Dermis blood vessel endothelial cell (primary cell): ENCODE measurements at regions not wholly inside any gene's neighbourhood (a gene's known extent, or its start where the extent isn't known, plus 50 kb on each side); places are given as distances from the start of the nearest gene placed in this dataset.

Source experiments
- DNase-seq: peaks from one replicate; pipeline ENCODE4 v3.0.0; 2010

DNA sequence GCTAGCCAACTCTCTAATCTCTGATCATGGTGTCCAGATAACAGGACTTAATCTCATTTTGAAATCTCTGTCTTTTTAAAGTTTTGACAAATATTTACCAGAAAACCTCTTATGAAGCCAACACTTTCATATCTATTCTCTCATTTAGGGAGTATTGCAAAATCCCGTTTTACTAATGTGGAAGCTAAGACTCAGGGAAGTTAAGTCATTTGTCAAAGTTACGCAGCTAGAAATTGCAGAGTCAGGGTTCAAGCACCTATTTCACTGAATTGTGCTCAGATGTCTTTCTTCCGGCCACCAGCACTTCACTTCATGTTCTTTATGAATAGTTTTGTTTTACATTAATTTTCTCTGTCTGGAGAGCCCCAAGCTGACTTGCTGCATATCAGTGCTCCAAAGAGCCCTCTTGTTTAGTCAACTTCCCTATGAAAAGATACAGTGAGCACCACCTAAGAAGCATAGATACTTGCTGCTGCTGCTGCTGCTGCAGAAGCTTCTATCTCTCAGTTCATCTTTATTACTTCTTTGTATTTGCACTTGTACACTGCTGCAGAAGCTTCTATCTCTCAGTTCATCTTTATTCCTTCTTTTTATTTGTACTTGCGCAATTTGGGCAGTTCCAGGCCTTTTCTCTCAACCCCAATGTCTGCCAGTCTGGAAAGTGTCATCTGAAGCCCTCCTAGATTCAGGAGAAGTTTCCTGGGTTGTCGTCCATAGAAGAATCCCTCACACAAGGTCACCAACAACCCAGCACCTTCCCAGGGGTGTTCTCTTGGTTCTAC lies 329.7 kb downstream of the MAFB start:
- DNase-seq = no peak

DNA sequence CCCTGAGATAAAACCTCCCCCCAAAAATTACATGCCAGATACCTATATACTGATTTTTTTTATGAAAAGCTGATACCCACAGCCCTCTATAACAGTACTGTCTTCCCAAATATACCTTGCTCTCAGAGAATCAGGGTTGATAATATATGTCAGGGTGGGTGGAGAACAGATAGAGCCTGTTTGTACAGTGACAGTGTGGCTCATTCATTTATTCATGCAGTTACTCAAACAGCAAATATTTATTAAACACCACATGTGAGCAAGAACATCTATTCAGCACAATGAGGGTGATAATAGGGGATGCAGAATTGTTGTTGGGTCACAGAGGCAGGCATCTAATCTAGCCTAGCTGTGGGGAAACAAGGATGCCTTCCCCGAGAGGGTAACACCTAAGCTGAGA lies 334.2 kb downstream of the MAFB start:
- no peak for DNase-seq

DNA sequence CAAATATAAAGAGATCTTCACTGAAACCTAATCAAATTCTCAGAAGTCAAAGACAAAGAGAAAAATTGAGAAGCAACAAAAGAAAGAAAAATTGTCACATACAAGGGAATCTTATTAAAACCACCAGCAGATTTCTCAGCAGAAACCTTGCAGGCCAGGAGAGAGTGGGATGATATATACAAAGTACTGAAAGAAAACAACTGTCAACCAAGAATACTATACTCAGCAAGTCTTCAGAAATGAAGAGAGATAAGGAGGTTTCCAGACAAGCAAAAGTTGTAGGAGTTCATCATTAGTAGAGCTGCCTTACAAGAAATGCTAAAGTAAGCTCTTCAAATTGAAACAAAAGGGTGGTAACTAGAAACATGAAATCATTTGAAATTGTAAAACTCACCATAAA lies 345.6 kb downstream of the MAFB start:
- no peak for DNase-seq

DNA sequence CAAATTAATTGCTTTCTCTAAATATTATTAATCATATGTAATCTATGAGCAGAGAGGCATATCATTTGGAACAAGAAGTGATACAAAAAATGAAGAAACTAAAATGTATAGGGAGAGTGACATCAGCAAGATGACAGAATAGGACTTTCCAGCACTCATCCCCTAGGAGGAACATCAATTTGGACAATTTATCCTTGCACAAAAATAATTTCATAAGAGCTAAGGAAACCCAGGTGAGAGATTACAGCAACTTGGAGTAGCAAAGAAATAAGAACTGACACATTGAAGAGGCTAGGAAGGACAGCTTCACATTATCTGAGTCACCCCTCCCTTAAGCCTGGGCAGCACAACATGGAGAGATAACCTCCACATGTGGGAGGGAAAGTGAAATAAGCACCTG lies 347.5 kb downstream of the MAFB start:
- DNase-seq = no peak

DNA sequence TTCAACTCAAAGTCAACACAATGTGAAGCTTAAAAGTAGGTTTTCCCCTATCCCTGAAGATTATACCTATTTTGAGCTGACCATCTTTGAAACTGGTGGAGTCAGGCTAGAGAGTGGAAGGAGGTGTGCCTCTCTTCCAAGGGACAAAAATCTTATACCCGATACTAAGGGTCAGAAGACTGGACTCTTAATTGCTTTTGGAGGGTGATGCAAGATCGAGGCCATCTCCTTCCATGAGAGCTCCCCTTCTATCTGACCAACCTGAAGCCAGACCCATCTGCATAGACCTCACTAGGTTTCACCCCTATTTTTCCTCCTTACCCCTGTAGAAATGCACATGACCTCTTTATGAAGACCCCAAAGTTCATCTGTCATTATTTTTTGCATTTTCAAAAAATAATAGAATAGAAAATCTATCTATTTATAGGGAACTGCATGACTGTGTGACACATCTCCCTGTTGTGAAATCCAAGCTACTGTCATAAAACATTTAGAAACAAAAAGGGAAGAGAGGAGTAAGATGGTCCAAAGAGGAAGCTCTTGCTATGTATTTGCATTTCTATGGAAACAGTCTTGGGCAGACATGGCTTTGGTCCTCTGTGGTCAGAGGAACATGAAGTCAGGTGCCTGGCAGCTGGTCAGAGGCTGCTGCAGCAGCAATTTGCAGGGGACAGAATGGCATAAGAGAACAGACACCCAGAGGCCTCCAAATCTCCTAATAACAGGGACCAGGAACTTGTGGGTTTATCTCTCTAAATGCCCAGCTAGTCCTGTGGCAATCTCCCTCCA lies 349.2 kb downstream of the MAFB start:
- DNase-seq = no peak

DNA sequence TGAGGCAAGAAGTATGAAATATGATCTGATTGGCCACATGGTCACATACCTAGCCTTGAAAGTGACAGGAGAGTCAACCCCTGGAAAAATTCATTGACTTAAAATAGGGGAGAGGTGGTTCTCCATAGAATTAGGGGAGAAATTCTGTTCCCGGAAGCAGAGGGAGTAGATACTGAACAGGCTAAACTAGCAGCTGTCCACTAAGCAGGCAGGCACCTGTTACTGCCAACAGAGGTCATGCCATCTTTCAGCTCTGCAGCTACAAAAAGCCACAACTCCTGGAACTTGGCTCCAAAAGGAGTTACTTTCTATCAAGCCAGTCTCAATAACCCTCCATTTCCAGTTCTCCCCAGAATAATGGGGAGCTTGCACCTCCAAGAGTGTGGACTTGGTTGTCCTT lies 352.5 kb downstream of the MAFB start:
- no peak for DNase-seq

DNA sequence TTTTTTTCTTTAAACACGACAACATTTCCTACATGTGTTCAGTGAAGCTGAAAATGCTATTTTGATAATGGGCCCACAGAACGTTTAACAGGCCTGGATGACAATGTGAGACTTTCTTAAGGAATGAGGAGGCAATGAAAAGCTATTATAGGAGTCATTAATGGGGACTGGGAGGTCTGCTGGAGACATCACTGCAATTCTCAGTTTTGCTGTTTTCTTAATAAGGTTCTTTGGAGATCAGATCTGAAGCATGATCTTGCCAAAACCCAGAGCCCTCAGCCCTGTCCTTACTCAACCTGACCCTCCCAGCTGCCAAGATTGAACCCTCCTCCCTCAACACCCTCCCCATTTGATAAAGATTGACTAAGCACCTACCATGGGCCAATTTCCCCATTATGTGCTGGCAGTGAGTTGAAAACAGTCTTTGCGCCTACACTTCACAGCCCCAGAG lies 353.1 kb downstream of the MAFB start:
- no peak for DNase-seq

DNA sequence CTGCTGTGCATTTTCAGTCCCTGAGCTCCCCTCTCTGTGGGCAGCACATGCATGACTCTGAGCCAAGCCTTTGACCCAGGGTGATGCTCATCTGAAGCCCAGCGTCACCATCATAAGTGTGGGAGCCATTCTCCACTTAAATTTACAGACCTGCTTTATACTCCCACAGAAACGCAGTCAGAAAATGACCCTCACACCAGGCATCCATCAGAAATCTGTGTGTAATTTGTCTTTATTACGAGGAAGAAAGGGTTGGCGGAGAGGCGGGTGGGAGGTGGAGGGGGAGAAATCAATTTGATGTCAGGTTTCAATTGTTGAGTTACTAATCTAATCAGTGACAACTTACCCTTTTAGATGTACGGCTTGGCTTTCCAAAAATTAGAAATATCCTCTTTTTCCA lies 353.6 kb downstream of the MAFB start:
- no peak for DNase-seq

DNA sequence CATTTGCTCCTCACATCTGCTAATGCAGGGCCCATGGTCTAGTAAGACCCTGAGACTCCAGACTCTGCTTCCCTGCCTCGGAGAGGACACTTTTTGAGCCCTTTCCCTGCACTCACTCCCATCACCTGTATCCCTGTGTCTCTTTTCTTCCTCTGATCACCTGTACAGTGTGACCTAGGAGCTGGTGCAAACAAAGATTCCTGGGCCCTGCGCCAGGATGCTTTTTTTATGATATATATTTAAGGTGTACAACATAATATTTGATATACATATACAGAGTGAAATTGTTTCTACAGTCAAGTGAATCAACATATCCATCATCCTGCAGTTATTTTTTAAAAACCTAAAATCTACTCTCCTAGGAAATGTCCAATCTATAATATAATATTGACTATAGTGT lies 355.4 kb downstream of the MAFB start:
- DNase-seq = no peak

DNA sequence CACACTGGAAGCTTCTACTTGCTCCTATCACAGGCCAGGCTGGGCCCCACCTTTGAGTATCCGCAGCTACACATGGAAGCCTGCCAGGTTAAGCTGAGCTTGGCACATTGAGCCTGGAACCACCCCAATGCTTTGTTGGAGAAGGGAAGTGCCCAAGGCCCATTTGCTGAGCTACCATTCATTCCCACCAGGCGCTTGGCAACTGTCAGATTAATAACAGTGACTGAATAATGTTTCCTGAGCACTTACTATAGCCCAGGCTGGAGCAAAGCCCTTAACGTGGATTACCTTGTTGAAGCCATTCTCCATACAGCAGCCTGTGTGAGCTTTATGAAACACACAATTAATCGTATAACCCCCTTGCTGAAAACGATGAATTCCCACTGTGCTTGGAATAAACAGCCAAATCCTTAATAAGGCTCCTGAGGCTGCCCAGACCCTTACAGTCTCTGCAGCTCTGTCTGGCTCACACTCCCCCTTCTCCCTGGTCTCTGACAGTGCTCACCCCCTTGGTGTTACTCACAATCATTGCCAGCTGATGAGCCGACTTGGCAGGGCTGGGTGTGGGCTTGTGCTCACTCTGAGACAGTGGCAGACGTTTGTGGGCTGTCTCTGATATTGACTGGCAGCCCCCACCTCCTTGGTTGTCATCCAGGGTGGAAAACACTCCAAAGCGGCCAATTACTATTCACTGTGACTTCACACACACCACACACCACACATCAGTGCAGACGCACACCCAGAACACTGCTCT lies 357.1 kb downstream of the MAFB start:
- DNase-seq = peak; percentile 54

DNA sequence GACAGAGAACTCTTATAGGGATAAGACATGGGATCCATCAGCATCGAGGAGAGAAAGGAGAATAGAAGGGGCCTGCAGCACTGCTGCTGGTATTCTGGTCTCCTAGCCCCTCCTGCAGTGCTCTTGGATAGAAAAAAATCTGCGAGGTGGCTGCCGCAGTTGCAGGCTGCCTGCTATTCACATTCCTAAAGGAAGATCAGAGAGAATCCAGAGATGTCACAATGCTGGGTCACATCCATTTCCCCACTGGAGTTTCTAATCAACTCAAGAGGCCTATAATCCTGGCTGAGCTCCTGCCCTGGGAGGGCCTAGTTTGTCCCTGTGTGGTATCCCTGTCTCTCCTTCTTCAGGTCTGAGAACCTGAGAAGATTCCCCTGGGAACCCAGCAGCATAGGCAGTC lies 357.8 kb downstream of the MAFB start:
- no peak for DNase-seq

DNA sequence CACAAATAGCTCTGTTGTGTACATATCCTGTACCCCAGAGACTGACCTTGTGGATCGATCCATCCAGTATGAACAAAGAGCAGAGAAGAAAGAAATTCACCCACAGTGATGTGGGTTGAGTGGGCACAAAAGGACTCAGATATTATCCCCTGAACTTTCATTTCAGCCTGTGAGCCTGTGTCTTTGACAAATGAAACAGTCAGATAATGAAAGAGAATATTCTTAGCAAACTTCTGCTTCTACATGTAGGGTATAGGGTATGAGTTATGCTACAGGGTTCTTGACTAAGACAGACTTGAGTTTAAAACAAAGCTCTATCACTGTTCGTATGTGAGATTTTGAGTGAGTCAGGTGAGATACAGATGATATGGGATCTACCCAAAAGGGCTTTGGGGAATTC lies 359.7 kb downstream of the MAFB start:
- DNase-seq = no peak

DNA sequence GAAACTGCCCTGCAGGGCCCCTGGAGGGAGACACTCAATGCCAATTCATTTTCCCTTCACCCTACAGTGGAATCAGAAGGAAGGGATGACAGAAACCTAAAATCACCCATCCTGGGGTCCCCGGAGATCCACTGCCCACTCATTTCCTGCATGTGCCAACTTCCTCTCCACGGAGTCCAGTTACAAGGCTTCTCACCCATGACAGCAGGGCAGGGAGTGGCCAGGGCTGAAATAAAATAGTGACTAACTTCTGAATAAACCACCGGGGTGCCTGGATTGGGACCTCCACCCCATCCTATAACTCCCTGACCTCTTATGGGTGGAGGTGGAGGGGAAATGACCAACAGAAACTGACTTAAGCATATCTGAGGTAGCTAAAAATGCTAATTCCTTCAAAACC lies 362.3 kb downstream of the MAFB start:
- DNase-seq = no peak

DNA sequence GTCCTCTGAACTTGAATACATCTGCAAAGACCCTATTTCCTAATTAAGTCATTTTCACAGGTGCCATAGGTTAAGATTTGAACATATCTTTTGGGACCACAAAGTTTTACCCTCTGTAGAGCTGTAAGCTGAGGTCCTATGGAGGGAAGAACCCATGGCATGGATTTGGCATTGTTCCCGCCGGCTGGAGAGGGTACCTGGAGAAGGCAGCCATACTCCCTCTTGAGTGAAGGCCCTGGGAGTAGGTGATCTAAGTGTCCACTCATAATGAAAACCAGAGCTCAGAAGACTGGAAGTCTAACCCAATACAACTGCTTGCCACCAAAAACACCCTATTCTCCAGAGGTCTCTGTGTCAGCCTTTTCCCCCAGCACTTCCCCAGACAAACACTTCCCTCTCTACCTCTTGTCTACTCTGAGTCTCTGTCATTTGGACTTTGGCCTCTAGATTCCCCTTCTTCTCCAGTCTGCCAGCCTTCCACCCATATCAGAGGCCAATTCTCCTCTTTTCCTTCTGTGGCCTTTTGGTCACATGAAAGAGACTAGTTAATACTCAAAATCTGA lies 363.9 kb downstream of the MAFB start:
- DNase-seq = no peak

DNA sequence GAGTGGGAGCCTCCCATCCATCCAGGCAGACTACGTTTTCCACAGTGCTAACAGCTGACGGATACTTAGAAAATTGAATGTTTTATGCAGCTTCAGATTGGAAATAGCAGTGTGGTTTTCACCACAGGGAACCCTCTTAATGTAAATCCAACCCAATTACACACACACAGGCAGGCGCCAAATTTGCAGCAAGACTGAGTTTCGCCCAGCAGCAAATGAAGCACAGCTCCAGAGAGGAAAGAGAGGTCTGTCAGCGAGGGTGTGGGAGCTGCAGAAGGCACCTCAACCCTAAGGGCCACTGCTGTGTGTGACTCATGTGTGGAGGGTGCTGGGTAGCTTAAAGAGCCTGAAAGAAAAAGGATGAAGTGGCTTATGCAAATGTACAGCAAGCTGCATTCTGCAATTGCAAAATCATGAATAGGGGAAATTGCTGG lies 365.7 kb downstream of the MAFB start:
- no peak for DNase-seq

DNA sequence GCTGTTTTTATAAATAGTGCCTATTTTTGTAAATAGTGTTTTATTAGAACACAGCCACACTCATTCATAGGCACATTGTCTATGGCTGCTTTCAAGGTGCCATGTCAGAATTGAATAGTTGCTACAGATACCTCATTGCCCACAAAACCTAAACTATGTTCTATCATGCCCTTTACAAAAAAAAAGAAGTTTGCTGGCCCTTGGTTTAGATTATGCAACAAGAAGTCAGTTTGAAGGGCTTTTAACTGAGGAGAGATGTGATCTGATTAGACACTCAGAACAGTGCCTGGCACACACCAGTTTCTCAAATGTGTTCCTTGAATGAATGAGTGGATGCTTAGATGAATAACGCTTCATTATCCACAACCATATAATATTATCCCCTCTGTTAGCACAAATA lies 366.1 kb downstream of the MAFB start:
- DNase-seq = no peak

DNA sequence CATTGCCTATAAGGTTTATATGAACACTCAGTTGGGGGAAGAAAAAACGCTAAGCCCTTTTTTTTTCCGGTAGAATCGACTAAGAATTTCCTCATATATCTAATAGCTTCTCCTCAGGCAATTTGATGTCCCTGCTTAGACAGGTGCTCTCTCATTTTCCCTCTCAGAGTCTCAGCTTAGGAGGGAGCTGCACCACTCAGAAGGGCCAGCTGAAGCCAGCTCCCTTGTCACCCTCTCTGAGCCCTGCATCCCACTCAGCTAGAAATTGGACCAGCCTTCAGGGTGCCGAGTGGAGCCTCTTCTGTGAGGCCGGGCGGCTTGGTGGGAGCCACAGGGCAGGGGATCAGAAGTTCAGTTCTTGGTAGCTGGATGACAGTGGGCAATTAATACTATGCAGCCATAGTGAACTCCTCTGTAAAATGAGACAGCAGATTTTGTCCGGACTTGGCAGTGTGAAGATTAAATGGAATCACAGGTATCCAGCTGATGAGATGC lies 368.5 kb downstream of the MAFB start:
- no peak for DNase-seq

DNA sequence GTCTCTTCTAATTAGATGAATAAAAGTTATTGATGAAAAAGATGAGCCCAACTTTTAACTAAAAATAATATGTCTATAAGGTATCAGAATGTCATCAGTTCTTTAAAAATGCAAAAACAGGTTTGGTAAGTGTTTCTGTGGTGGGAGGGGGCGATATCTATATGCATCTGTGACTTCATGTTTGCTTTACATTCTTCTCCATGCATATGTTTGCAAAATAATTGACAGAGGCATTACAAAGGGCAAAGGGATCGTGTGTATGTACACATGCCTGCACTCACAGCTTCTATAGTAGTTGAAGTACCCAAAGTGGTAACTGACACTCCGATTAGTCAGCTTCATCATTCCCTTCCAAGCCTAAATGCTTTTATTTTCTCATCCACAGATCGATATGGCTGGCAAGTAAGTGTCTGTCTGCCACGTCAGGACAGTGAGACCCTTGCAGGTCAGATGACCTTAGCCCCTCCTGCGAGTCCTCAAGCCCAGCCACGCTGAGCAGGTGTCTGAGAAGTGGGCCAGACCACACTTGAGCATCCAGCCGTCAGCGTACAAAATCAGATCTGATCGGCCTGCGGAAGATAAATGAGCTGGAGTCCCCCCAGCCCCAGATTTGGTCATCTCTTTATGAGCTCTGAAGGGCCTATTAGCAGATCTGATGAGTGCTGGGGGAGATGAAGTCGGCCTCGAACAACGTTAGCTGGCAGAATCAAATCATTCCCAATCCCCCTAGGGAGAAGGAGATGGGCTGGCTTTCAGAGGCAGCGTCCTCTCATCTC lies 369.1 kb downstream of the MAFB start:
- no peak for DNase-seq

DNA sequence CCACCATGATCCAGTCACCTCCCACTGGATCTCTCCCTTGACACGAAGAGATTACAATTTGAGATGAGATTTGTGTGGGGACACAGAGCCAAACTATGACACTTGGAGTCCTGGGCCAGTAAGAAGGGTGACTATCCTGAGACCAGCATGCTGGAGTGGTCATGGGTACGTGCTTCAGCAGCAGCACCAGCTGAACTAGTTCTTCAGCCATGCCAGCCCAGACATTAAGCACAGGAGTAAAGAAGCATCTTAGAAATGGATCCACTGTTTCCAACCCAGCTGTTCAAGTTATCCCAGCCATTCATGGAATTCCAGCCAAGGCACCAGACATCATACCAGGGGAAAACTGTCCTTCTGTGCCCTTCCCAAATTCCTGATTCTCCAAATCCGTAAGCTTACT lies 370.0 kb downstream of the MAFB start:
- DNase-seq = no peak

DNA sequence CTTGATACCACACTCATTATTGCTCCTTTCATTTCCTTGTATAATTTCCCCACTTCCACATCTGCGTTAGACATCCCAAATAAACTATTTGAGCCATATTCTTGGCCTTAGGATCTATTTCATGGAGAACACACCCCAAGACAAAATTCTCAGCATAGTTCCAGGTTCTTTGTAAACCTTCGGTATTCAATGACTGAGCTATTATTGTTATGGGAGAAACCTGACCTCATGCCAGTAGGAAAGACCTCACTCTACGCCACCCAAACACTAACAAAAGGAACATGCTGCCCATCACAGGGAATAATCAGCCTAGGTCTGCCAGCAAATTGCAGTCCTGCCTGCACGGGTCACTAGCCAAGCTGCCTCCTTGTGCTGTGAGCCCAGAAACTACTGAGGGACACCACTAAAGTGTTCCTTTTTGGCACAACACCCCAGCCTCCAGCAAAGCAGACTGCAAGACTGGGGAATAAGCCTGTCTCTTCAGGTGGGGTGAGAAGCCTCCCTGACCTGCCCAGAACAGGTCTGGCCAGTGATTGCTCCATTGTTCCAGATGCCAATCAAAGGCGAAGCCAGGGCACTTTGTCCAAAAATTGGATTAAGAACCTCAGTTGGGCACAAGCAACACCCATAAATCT lies 371.8 kb downstream of the MAFB start:
- DNase-seq = no peak

DNA sequence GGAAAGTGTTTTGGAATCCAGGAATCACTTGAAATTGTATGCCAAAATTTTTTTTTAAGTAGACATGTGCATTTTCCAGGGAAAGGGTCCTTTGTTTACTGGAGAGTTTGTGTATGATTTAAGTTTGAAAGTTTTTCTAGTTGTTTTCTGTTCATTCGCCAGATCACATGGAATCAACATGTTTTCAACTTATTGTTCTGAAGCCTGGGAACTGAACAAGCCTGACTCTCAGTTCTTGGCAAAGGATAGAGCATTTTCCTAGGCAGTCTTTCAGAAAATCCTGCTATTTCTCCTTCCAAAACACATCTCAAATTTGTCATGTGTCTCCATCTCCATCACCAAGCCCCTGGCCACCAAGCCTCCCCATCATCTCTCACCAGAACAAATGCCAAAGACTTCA lies 374.8 kb downstream of the MAFB start:
- DNase-seq = peak; percentile 5

DNA sequence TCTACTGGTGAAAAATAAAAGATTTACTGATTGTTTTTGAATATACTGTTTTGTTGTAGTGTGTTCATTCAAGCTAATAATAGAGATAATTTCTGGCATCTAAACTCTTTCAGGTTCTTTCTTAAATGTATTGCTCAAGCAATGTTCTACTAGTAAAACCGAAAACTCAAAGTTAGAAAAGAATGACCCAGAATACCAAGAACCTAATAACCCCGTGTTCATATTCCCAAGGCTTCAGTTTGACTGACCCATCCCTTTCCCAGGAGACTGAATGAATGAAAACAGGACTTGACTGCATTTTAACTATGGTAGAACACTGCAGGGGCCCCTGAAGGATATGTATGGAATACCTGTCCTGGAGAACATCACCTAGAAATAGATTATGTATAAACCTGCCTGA lies 375.3 kb downstream of the MAFB start:
- no peak for DNase-seq
